ENCODE measurements at regions not wholly inside any gene's neighbourhood (a gene's known extent, or its start where the extent isn't known, plus 50 kb on each side); places are given as distances from the start of the nearest gene placed in this dataset.

DNA sequence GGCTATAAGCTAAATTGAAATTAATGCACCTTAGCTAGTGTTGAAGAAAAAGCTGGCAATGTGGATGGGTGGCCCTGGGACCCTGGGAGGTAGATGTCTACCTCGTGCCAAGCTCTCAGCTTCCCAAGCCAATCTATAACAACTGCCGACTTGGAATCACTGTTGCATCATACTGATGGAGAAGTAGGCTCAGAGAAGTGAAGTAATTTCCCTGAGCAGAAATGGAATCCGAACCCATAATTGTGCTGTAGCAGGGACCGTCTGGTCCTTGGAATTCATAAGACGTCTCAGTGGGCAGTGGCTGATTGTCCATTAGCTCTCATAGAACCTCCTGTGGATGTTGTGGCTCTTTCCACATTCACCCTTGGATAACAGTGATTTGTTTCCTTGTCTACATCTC lies 196.6 kb downstream of the RAB11FIP4 start:
- Histone ChIP-seq H3K36me3 (ENCODE audit: control insufficient read depth in 2 of 3, insufficient read depth in 3 of 3, low read length in 3 of 3) (no peaks in the 10 kb centered on the region), H3K9ac (ENCODE audit: low read length in 3 of 3) (no peak overlapping the region), H3K27me3 (ENCODE audit: control insufficient read depth, insufficient read depth, low read length) (no peaks in the 10 kb centered on the region), H3K9me3 (ENCODE audit: control insufficient read depth in 2 of 3, insufficient read depth in 1 of 3, low read length in 3 of 3) (no peaks in the 10 kb centered on the region), H3K27ac (ENCODE audit: low read depth in 2 of 2, low read length in 2 of 2) (no peak overlapping the region), H3K4me1 (ENCODE audit: control insufficient read depth in 2 of 3, insufficient read depth in 2 of 3, low read depth in 1 of 3, low read length in 3 of 3) (no peaks in the 10 kb centered on the region), H3K4me3 (ENCODE audit: low read length in 3 of 3) (no peak overlapping the region)
- DNase-seq (no peak), FAIRE-seq (no peak)
- TF ChIP-seq, protein P1, sequence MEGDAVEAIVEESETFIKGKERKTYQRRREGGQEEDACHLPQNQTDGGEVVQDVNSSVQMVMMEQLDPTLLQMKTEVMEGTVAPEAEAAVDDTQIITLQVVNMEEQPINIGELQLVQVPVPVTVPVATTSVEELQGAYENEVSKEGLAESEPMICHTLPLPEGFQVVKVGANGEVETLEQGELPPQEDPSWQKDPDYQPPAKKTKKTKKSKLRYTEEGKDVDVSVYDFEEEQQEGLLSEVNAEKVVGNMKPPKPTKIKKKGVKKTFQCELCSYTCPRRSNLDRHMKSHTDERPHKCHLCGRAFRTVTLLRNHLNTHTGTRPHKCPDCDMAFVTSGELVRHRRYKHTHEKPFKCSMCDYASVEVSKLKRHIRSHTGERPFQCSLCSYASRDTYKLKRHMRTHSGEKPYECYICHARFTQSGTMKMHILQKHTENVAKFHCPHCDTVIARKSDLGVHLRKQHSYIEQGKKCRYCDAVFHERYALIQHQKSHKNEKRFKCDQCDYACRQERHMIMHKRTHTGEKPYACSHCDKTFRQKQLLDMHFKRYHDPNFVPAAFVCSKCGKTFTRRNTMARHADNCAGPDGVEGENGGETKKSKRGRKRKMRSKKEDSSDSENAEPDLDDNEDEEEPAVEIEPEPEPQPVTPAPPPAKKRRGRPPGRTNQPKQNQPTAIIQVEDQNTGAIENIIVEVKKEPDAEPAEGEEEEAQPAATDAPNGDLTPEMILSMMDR (IDR thresholded peaks at IDR 0.05; ENCODE audit: borderline replicate concordance, extremely low read depth, insufficient read depth): no peak
- intact Hi-C loops (cut with DNase I): no loop called here
